ENCODE measurements at regions not wholly inside any gene's neighbourhood (a gene's known extent, or its start where the extent isn't known, plus 50 kb on each side); places are given as distances from the start of the nearest gene placed in this dataset.
A peak's percentile ranks its signal among the peaks of the same experiment; 100 is the strongest.

- no peak for DNase-seq (ENCODE audit: low spot score)
Observed at GRCh38 chr5:36355516-36355915, 53.8 kb upstream of the RANBP3L start.

DNA sequence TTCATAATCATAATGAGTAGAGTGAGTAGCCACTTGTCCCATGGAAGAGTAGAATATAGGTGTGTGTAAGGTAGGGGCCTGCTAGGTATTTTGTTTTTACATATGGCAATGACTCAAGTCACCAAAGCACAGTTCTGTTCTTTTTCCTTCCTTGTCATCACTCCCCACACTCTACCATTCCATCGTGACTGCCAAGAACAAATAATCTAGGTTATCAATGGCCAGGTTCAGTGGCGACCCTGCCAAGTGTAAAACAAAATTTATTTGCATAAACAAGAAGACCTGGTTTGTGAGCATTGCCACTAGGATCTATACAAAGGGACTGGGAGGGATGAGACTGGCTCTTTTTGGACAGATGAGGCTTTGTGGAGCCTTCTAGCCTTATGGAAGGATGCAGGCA is 55.2 kb upstream of the RANBP3L start:
- no peak for DNase-seq (ENCODE audit: low spot score)

GRCh38 chr5:36357391-36357975 is 55.8 kb upstream of the RANBP3L start:
- no peak for DNase-seq (ENCODE audit: low spot score)

- no peak for DNase-seq (ENCODE audit: low spot score)
Observed at GRCh38 chr5:36359267-36359666, 57.6 kb upstream of the RANBP3L start.

GRCh38 chr5:36360307-36360706 is 58.6 kb upstream of the RANBP3L start:
- peak; percentile 23 for DNase-seq (ENCODE audit: low spot score)

DNA sequence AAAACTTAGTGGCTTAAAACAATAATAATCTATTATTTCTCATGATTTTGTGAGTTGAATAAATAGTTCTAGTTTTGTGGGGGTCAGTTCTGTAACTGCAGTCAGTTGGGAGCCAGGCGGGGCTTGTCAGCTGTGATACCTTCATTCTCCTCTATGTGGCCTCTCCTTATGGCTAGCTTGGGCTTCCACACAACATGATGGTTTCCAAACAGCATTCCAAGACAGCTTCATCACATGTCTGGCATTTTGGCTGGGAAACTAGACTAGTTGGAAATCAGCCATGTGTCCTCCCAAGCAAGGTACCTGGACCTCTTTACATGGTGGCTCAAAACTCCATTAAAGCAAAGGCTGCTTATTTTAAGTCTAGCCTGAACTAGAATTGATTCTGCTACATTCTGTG is 61.4 kb upstream of the RANBP3L start:
- no peak for DNase-seq (ENCODE audit: low spot score)

- no peak for DNase-seq (ENCODE audit: low spot score)
Observed at GRCh38 chr5:36363744-36364143, 62.0 kb upstream of the RANBP3L start.

GRCh38 chr5:36364473-36364872 is 62.8 kb upstream of the RANBP3L start:
- no peak for DNase-seq (ENCODE audit: low spot score)

DNA sequence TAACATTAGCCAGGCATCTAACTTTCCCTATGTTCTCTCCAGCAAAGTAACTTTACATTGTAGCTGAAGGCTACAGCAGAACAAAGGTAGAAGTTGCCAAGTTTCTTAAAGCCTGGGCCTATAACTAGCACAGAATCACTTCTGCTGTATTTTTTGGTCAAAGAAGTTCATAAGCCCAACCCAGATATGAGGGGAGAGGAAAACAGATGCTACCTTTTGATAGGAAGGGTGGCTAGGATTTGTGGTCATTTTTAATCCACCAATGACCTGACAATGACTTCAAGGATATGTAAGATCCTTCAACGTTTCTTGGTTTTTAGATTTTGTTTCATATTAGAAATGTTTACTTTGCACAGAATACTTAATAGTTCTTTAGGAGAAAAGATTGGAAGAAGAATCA is 64.2 kb upstream of the RANBP3L start:
- DNase-seq (ENCODE audit: low spot score): no peak

- DNase-seq (ENCODE audit: low spot score): no peak
Observed at GRCh38 chr5:36366883-36367282, 65.2 kb upstream of the RANBP3L start.

- no peak for DNase-seq (ENCODE audit: low spot score)
Observed at GRCh38 chr5:36367524-36367923, 65.8 kb upstream of the RANBP3L start.

- no peak for DNase-seq (ENCODE audit: low spot score)
Observed at GRCh38 chr5:36369219-36369690, 67.6 kb upstream of the RANBP3L start.

DNA sequence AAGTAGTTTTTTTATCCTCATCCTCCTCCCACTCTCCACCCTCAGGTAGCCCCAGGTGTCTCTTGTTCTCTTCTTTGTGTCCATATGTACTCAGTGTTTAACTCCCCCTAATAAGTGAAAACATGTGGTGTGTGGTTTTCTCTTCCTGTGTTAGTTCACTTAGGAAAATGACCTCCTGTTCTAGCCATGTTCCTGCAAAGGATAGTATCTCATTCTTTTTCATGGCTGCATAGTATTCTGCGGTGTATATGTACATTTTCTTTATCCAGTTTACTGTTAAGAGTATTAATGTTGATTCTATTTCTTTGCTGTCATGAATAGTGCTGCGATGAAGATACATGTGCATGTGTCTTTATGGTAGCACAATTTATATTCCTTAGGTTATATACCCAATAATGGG is 68.4 kb upstream of the RANBP3L start:
- no peak for DNase-seq (ENCODE audit: low spot score)

DNA sequence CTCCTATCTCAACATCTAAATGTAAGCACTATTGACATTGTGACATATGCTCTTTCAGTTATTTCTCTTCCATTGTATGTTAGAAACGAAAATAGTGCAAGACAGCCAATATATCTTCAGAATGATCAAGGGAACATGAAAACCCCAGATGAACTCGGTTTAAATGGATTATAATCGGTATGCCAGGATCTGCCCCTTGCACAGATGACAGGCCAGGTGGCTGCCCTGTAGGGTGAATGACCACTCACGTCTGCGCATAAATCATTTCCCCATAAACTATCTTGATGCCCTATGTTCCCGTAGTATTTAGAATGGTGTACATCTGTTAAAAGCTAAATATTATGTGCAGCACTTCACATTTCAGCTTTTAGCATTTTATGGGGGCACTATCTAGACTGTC is 69.7 kb upstream of the RANBP3L start:
- no peak for DNase-seq (ENCODE audit: low spot score)

DNA sequence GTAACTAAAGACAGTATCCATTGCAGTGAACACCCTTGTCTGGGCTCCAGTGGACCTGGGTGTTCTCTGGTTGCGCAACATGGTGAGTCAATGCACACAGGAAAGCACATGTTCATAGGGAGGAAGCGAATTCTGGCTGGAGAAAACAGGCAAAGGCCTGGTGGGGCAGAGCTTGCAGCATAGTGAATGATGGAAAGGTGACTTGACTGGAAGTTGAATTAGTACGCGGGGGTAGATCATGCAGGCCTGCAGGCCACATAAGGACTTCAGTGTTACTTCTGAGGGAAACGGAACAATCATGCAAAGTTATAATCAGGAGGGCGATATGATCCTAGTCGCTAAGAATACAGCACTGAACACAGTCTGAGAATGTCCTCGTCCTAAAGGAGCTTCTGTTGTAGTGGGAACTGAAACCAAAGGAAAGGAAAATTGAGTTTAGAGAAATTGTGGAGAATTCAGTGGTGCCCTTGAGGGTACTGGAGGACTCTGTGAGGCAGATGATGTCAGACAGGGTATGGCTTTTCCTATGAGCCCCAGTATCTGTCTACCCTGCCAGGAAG is 71.9 kb upstream of the RANBP3L start:
- no peak for DNase-seq (ENCODE audit: low spot score)

- no peak for DNase-seq (ENCODE audit: low spot score)
Observed at GRCh38 chr5:36374266-36374862, 72.7 kb upstream of the RANBP3L start.

- DNase-seq (ENCODE audit: low spot score): no peak
Observed at GRCh38 chr5:36377192-36377591, 75.5 kb upstream of the RANBP3L start.

GRCh38 chr5:36378551-36378950 is 76.8 kb upstream of the RANBP3L start:
- no peak for DNase-seq (ENCODE audit: low spot score)

DNA sequence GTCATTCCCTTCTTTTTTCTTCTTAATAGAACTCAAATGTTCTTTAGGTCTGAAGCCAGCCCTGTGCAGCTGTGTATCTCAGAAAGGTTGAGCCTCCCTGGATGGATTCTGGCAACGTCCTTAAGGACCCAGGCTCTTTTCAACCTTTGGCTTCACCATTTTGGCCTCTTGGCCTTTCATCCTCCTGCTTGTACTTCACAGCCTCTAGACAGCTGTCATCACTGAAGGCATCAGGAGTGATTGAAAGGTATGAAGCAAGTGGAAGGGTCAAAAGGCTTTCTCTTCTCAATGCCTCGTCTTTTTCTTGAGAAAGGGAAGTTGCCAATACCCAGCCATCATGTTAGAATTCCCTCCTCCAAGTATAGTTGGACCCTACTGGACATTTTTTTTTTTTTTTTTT is 81.2 kb upstream of the RANBP3L start:
- no peak for DNase-seq (ENCODE audit: low spot score)

DNA sequence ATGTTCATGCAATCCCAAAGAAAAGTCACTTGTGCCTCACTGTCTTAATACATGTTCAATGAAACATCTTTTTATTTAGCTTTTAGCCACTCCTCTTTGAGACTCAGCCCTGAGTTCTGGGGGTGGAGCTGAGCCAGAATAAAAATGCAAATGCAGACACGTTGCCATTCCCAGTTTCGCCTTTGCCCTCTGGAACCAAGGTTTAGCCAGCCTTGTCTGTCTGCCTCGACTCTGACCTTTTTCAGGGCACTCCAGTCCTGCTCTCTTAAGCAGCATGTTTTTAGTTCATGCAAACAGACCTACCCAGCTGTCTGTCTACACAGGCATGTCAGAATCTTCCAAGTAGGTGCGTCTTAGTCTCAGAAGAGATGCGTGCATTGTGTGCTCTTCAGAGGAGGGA is 82.2 kb upstream of the RANBP3L start:
- no peak for DNase-seq (ENCODE audit: low spot score)

- DNase-seq (ENCODE audit: low spot score): no peak
Observed at GRCh38 chr5:36384845-36385244, 83.1 kb upstream of the RANBP3L start.

DNA sequence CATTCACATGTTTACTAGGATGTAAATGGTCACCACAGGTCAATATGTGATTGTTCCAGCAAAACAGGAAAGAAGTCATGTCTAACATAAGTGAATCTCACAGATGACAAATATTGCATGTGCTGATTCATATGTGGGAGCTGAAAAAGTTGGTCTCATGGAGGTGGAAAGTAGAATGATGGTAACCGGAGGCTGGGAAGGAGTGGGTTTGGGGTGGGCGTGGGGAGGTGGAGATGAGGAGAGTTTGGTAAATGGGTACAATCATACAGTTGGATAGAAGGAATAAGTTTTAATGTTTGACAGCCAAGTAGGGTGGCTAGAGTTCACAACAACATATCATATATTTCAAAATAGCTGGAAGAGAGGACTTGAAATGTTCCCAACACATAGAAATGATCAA is 83.8 kb upstream of the RANBP3L start:
- DNase-seq (ENCODE audit: low spot score): no peak

DNA sequence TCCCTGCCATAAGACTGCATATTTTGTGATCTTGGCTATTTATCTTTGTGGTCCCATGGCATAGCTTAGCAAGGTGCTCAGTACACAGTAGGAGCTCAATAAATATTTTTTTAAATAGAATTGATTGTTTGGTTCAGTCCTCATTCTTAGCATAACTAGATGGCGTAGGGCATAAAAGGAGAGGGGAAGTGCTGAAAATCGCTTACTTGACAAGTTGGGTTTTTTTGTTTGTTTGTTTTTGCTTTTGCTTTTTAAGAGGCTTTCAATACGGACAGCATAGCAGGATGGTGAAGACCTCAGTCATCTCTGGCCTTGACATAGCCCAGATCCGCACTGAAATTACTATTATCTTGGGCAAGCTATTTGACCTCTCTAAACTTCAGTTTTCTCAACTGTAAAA is 86.6 kb upstream of the RANBP3L start:
- no peak for DNase-seq (ENCODE audit: low spot score)

- DNase-seq (ENCODE audit: low spot score): no peak
Observed at GRCh38 chr5:36389245-36389644, 87.5 kb upstream of the RANBP3L start.
